Activated T-cell treated with anti-CD3 and anti-CD28 coated beads, Interleukin-2, amount 50 U/mL, for 4 hours (primary cell): ENCODE measurements at regions not wholly inside any gene's neighbourhood (a gene's known extent, or its start where the extent isn't known, plus 50 kb on each side); places are given as distances from the start of the nearest gene placed in this dataset.

Source experiments
- ATAC-seq, 2 donors: fragments of 200-7000 bp; cut with Tn5 transposase; one replicate each; pipeline ENCODE4 v1.10.0; 2021
- DNase-seq: peaks from one replicate; pipeline ENCODE4 v3.0.0-alpha.2; 2020
- H3K27me3 Mint-ChIP-seq: one replicate; pipeline ENCODE4 v1.8.0; 2021; ENCODE audit warnings: low read depth, mixed read lengths
- H3K36me3 Mint-ChIP-seq: one replicate; pipeline ENCODE4 v1.8.0; 2022; ENCODE audit warnings: mixed read lengths; ENCODE audit not compliant: insufficient read depth
- H3K4me1 Mint-ChIP-seq: one replicate; pipeline ENCODE4 v1.8.0; 2021; ENCODE audit warnings: low read depth, mixed read lengths
- H3K4me3 Mint-ChIP-seq: one replicate; pipeline ENCODE4 v1.8.0; 2021; ENCODE audit warnings: mild to moderate bottlenecking, moderate library complexity, mixed read lengths
- H3K9me3 Mint-ChIP-seq: one replicate; pipeline ENCODE4 v1.8.0; 2021; ENCODE audit warnings: mixed read lengths

DNA sequence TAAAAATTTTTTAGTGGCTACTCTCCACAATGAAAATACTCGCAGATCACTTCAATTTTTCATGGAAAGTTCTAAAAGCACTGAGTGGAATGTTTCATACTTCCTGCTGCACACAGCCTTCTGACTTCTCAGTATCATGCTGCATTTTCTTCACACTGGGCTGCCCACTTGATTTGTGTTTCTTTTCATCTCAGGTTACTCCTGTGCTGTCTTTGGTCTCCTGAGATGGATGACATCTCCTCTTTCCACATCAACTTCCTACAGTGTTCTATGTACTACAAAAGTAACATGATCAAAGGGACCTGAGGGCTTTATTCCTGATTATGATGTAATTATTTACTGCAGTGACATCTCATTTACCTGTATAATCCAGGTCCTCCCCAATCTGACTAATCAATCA lies 927.7 kb downstream of the ROBO2 start:
- no peak for DNase-seq
- H3K4me1 Mint-ChIP-seq, result no peaks in the 10 kb centered on the region
- no peaks in the 10 kb centered on the region for H3K27me3 Mint-ChIP-seq
- H3K36me3 Mint-ChIP-seq, result no peaks in the 10 kb centered on the region
- peaks cover 14% of the 10 kb centered on the region for H3K9me3 Mint-ChIP-seq
- ATAC-seq, result no peak
- H3K4me3 Mint-ChIP-seq, result no peak overlapping the region

DNA sequence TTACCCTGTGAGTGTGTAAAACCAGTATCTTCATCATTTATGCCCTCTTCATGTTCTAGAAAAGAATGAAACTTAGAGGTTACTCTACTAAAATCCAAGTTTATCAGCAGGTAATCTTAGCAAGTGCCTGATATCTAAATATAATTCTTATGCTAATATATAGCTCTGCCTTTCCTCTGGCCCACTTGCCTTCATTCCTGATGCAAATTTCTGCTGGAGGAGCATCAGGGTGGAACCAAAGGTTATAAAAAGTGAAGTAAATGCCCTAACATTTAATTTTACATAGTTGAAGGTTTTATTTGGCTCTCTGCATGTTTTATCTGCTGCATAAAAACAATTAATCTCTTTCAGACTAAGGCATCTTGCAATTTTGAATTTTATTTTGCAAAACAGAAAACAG lies 936.2 kb downstream of the ROBO2 start:
- no peak for DNase-seq
- no peaks in the 10 kb centered on the region for H3K27me3 Mint-ChIP-seq
- H3K4me3 Mint-ChIP-seq, result no peak overlapping the region
- no peak for ATAC-seq
- peaks cover 4% of the 10 kb centered on the region for H3K9me3 Mint-ChIP-seq
- no peaks in the 10 kb centered on the region for H3K4me1 Mint-ChIP-seq
- H3K36me3 Mint-ChIP-seq, result no peaks in the 10 kb centered on the region

DNA sequence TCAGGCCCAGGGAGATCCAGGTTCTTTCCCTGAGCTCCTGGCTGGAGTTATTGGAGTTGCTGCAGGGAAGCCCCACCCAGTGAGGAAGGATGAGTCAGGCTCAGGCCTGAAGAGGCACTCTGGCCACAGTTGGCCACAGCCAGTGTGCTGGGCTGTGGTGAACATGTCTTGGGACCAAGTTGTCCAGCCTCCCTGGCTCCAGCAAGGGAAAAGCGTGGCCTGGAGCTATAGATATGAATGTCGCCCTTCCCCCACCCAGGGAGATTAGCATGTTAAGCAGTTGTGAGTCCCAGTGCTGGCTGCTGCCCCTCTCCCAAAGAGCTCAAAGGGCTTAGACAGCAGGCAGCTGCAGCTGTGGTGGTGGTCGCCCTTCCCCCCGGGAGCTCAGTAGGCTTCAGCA lies 963.2 kb downstream of the ROBO2 start:
- no peaks in the 10 kb centered on the region for H3K36me3 Mint-ChIP-seq
- H3K9me3 Mint-ChIP-seq, result peaks cover 24% of the 10 kb centered on the region
- no peak for DNase-seq
- ATAC-seq, result no peak
- no peak overlapping the region for H3K4me3 Mint-ChIP-seq
- no peaks in the 10 kb centered on the region for H3K4me1 Mint-ChIP-seq
- no peaks in the 10 kb centered on the region for H3K27me3 Mint-ChIP-seq

DNA sequence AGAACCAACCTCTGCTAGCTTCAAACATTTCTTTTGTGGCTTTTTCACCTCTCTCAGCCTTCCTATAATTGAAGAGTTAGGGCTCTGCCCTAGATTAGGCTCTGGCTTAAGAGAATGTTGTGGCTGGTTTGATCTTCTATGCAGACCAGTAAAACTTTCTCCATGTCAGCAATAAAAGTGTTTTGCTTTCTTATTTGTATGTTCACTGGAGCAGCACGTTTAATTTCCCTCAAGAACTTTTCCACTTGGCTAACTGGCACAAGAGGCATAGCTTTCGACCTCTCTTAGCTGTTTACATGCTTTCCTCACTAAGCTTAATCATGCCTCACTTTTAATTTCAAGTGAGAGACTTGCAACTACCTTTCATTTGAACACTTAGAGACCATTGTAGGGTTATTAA lies 964.7 kb downstream of the ROBO2 start:
- H3K4me1 Mint-ChIP-seq, result no peaks in the 10 kb centered on the region
- H3K4me3 Mint-ChIP-seq, result no peak overlapping the region
- peaks cover 33% of the 10 kb centered on the region for H3K9me3 Mint-ChIP-seq
- DNase-seq (no peak), ATAC-seq (no peak)
- no peaks in the 10 kb centered on the region for H3K36me3 Mint-ChIP-seq
- no peaks in the 10 kb centered on the region for H3K27me3 Mint-ChIP-seq

DNA sequence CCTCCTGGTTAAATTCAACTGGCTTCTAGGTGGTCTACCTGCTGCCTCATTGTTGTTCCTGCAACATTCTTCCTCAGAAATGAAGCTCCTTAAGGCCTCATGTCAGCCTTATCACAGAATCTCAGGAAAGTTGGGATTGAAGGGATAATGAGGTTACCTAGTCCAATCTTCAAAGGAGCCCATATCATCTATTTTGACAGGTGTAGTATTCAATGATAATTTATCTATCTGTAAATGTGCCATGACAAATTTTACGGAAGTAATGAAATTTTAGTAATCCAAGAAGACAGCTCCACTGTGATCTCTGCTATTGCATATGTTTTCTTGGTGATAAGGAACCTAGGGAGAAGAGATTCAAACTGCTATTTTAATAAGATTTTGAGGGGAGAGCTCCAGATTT lies 973.8 kb downstream of the ROBO2 start:
- ATAC-seq, result no peak

DNA sequence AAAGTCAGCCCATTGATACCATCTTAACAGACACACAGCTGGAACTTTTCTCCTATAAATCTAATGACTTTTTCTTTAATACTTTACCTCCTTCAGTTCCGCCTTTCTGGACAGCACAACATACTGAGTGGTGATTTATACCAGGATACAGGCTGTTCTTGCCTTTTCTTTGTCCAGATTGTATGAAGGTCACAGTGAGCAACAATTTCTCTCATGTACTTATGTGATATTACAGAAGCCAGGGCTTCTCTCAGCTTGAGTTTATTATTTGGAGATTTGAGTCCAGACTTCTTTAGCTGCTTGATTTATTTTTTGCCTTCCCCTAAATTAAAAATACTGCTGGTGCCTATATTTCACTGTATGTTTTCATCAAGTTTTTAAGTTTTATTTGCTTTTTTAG lies 976.0 kb downstream of the ROBO2 start:
- Mint-ChIP-seq H3K36me3 (no peaks in the 10 kb centered on the region), H3K4me3 (no peak overlapping the region), H3K9me3 (peaks cover 20% of the 10 kb centered on the region), H3K4me1 (no peaks in the 10 kb centered on the region), H3K27me3 (no peaks in the 10 kb centered on the region)
- ATAC-seq, result no peak
- no peak for DNase-seq

More for the DNA sequence above, 973.8 kb downstream of the ROBO2 start:
- no peaks in the 10 kb centered on the region for H3K27me3 Mint-ChIP-seq
- H3K4me1 Mint-ChIP-seq, result no peaks in the 10 kb centered on the region
- H3K4me3 Mint-ChIP-seq, result no peak overlapping the region
- no peaks in the 10 kb centered on the region for H3K36me3 Mint-ChIP-seq
- peaks cover 26% of the 10 kb centered on the region for H3K9me3 Mint-ChIP-seq
- DNase-seq, result no peak

DNA sequence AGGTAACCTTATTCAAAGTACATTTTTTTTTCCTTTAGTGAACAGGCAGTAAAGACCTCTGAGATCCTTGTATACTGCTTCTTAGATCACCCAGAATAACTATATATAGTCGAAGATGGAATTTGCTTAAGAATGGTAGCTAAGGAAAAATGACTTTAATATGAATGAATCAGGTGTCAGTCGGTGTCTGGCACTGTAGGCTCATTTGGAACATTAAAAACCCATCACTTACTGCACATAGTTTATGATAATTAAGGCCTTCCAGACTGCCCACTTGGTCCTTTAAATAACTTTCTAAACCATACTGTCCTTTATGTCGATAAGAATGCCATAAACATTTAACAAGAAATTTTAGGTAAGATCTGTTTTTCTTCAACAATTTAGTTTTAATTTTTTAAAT lies 981.8 kb downstream of the ROBO2 start:
- Mint-ChIP-seq H3K4me1 (no peaks in the 10 kb centered on the region), H3K9me3 (peaks cover 27% of the 10 kb centered on the region), H3K4me3 (no peak overlapping the region), H3K27me3 (no peaks in the 10 kb centered on the region), H3K36me3 (no peaks in the 10 kb centered on the region)
- ATAC-seq (no peak), DNase-seq (no peak)

DNA sequence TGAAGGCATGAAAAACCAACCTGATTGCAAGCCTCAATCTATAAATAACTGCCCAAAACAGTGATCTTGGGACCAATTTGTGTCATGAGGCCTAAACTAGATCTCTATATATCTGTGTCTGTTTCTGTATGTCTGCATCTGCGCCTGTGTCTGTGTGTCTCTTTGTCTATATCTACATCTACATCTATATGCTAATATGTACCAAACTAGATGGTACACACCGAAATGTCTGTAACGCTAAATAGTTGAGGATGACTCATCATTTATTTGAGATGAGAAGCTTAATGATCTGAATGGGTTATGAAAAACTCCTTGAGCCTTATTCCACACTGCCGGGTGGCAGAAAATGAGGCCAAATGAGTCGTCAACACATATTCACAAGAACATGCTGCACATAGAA lies 982.3 kb downstream of the ROBO2 start:
- ATAC-seq (no peak), DNase-seq (no peak)
- Mint-ChIP-seq H3K4me1 (no peaks in the 10 kb centered on the region), H3K4me3 (no peak overlapping the region), H3K36me3 (no peaks in the 10 kb centered on the region), H3K27me3 (no peaks in the 10 kb centered on the region), H3K9me3 (peaks cover 27% of the 10 kb centered on the region)

DNA sequence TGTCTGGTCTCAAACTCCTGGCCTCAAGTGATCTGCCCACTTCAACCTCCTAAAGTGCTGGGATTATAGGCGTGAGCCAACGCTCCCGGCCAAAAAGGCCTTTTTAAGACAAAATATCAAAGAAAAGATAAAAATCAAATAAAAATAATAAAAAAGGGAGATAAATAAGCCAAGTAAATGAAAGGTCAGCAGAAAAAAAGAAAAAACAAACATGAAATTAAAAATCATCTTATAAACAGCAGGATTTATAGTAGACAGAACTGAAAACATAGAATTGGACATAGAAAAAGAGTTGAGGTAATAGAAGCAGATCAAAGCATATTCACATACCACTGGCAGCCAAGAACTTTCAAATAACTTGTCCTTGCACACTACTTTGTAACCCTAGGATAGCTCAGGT lies 983.4 kb downstream of the ROBO2 start:
- Mint-ChIP-seq H3K27me3 (no peaks in the 10 kb centered on the region), H3K36me3 (no peaks in the 10 kb centered on the region), H3K4me1 (no peaks in the 10 kb centered on the region), H3K4me3 (no peak overlapping the region), H3K9me3 (peaks cover 26% of the 10 kb centered on the region)
- DNase-seq, result no peak
- no peak for ATAC-seq

DNA sequence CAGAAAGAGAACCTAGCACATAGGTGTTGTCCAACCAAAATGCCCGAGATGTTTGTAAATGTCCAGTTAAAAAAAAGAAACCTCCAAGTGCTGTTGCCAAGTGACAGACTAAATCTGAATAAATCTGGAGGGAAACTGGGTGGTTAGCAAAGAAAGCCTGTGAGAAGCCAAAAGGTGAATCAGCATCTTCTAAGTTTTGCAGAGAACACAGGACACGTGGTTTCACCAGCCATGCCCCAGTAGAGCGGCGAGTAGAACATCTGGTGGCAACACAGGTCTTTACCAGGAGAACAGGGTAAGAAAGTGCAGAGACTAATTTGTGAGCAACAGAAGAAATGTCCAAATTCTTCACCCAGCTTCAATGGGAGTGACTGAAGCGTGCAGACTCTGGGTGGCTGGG lies 986.0 kb downstream of the ROBO2 start:
- DNase-seq (no peak), ATAC-seq (no peak)
- Mint-ChIP-seq H3K4me1 (no peaks in the 10 kb centered on the region), H3K36me3 (no peaks in the 10 kb centered on the region), H3K27me3 (no peaks in the 10 kb centered on the region), H3K9me3 (peaks cover 27% of the 10 kb centered on the region), H3K4me3 (no peak overlapping the region)

DNA sequence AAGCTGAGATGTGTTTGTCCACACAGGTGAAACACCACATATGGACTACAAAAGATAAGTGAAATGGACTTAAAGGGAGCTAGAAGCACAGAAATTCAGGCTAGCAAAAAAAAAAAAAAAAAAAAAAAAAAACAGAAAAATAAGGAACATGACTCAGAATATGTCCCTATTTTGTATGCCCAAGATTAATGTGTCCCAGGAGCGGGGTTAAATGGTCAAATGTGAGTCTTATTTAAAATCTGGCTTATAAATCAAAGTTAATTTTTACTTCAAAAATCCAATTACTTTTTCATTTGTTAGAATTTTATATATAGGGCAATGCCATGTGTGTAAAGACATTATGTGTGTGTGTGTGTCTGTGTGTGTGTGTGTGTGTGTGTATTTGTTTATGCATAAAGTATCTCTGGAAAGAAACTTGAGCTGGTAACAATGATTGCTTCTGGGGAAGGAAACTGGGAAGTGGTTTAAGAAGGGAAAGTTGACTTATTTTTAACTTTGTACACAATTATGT lies 986.5 kb downstream of the ROBO2 start:
- ATAC-seq (no peak), DNase-seq (no peak)
- Mint-ChIP-seq H3K4me3 (no peak overlapping the region), H3K36me3 (no peaks in the 10 kb centered on the region), H3K9me3 (peaks cover 27% of the 10 kb centered on the region), H3K4me1 (no peaks in the 10 kb centered on the region), H3K27me3 (no peaks in the 10 kb centered on the region)

DNA sequence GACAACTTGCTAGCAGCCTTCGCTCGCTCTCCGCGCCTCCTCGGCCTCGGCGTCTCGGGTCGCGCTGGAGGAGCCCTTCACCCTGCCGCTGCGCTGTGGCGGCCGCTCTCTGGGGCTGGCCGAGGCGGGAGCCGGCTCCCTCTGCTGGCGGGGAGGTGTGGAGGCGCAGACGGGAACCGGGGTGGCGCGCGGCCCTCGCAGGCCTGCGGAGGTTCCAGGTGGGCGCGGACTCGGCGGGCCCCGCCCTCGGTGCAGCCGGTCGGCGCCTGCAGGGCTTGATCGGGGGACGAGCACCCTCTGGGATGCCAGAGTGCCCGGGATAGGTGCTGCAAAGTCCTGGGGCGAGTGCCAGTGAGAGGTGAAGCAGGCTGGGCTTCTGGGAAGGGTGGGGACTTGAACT lies 989.9 kb downstream of the ROBO2 start:
- ATAC-seq (no peak), DNase-seq (no peak)
- no peak overlapping the region for H3K4me3 Mint-ChIP-seq
- H3K27me3 Mint-ChIP-seq, result no peaks in the 10 kb centered on the region
- H3K9me3 Mint-ChIP-seq, result peaks cover 14% of the 10 kb centered on the region
- H3K4me1 Mint-ChIP-seq, result no peaks in the 10 kb centered on the region
- no peaks in the 10 kb centered on the region for H3K36me3 Mint-ChIP-seq

DNA sequence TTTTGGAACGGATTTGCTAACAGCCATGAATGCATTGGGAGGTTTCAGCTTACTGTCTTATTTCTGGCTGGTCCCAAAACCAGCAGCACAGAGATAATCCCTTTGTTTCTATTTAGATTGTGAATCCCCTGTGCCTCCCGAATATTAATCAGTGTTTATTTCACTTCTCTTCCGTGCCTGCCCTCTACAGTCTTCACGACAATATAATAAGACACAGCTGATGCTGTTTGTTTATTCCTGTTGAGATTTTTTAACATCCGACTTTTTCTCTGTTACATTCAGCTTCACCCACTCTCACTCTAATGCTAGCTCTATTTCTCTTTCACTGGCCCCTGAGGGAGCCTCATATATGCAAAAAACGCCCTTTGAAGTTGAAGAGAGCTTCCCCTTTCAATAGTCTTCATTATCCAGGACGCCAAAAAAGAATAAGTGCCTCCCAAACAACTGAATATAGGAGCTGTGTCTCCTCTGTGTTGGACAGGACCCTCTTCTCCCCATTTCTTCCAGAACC lies 995.3 kb downstream of the ROBO2 start:
- DNase-seq (no peak), ATAC-seq (no peak)
- H3K4me3 Mint-ChIP-seq, result no peak overlapping the region

DNA sequence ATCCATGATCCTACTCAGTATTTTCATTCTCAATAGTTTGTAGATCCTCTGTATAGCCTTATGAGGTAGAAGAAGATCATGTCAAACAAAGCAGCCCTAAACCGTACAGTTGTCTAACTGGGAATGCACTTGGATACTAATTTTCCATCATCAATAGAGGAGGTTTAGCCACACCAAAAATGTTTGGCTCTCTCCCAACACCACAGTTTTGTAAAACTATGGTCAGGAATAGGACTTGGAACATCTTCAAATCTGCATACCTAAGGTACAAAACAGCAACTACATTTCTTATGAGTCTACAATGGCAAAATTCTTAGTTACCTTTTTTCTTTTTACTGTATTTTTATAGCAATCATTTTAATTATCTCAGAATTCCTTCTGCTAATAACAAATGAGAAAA lies 1001.6 kb downstream of the ROBO2 start:
- DNase-seq (no peak), ATAC-seq (no peak)
- Mint-ChIP-seq H3K36me3 (no peaks in the 10 kb centered on the region), H3K4me3 (no peak overlapping the region), H3K27me3 (no peaks in the 10 kb centered on the region), H3K9me3 (peaks cover 12% of the 10 kb centered on the region), H3K4me1 (no peaks in the 10 kb centered on the region)

More for the DNA sequence above, 995.3 kb downstream of the ROBO2 start:
- H3K9me3 Mint-ChIP-seq, result peaks cover 13% of the 10 kb centered on the region
- no peaks in the 10 kb centered on the region for H3K27me3 Mint-ChIP-seq
- no peaks in the 10 kb centered on the region for H3K4me1 Mint-ChIP-seq
- no peaks in the 10 kb centered on the region for H3K36me3 Mint-ChIP-seq

DNA sequence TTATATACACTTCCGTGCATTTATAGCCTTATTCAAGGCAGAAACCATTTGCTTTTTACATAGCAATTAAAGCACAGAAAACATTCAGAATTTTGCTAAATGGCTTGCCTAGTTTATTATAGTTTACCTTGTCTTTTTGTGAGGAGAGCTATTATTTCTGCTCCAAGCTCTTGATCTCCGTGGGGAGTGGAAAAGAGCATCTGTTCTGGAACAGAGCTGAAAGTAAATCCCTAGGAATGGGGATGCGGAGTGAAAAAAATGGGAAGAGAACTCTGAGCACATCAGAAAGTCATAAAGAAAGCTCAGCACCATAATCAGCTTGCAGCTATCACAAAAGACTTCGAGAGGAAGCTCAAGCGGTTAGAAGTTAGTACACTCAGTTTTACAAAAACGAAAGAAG lies 1006.7 kb downstream of the ROBO2 start:
- H3K4me3 Mint-ChIP-seq, result no peak overlapping the region
- H3K4me1 Mint-ChIP-seq, result no peaks in the 10 kb centered on the region
- no peaks in the 10 kb centered on the region for H3K36me3 Mint-ChIP-seq
- H3K9me3 Mint-ChIP-seq, result peaks cover 5% of the 10 kb centered on the region
- ATAC-seq, result no peak
- H3K27me3 Mint-ChIP-seq, result no peaks in the 10 kb centered on the region
- DNase-seq, result no peak

DNA sequence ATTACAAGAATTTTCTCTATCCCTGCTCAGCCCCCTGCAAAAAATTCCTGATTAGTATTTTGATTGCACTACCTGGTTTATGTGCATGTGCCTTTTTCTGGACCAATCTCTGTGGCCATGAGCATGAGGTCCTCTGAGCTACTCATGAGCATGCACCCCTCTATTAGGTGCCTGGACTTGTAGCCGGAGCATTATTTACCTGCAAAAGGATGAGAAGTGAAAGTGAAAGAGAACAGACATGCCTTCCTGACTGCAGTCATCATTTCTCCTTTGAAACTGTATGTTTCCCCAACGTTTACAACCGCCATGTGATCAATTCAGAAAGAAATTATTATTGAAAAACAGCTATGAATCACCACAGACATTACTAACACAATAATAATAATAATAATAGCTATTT lies 1008.8 kb downstream of the ROBO2 start:
- DNase-seq (no peak), ATAC-seq (no peak)
- H3K27me3 Mint-ChIP-seq, result no peaks in the 10 kb centered on the region
- H3K9me3 Mint-ChIP-seq, result peaks cover 5% of the 10 kb centered on the region
- H3K4me3 Mint-ChIP-seq, result no peak overlapping the region
- no peaks in the 10 kb centered on the region for H3K36me3 Mint-ChIP-seq
- no peaks in the 10 kb centered on the region for H3K4me1 Mint-ChIP-seq
